ENCODE measurements at regions not wholly inside any gene's neighbourhood (a gene's known extent, or its start where the extent isn't known, plus 50 kb on each side); places are given as distances from the start of the nearest gene placed in this dataset.

- no peak overlapping the region for H4K8ac ChIP-seq (replicated peaks; ENCODE audit: insufficient read length, low read depth, low read length)
- no peak overlapping the region for H2BK120ac ChIP-seq (ENCODE audit: low read depth, low read length, poor library complexity, severe bottlenecking)
- H3K56ac ChIP-seq (ENCODE audit: insufficient read length, low read depth, low read length), result no peak overlapping the region
- H2BK12ac ChIP-seq (ENCODE audit: insufficient read length, low read depth, low read length), result no peak overlapping the region
- no peak overlapping the region for H4K91ac ChIP-seq (ENCODE audit: insufficient read length, low read depth, low read length)
- H3K23ac ChIP-seq (ENCODE audit: insufficient read length, low read depth, low read length), result no peak overlapping the region
- no peak overlapping the region for H2BK20ac ChIP-seq (ENCODE audit: low read depth, low read length, poor library complexity, severe bottlenecking)
- H2BK15ac ChIP-seq (ENCODE audit: low read depth, low read length), result no peak overlapping the region
- TF ChIP-seq, protein P1, sequence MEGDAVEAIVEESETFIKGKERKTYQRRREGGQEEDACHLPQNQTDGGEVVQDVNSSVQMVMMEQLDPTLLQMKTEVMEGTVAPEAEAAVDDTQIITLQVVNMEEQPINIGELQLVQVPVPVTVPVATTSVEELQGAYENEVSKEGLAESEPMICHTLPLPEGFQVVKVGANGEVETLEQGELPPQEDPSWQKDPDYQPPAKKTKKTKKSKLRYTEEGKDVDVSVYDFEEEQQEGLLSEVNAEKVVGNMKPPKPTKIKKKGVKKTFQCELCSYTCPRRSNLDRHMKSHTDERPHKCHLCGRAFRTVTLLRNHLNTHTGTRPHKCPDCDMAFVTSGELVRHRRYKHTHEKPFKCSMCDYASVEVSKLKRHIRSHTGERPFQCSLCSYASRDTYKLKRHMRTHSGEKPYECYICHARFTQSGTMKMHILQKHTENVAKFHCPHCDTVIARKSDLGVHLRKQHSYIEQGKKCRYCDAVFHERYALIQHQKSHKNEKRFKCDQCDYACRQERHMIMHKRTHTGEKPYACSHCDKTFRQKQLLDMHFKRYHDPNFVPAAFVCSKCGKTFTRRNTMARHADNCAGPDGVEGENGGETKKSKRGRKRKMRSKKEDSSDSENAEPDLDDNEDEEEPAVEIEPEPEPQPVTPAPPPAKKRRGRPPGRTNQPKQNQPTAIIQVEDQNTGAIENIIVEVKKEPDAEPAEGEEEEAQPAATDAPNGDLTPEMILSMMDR (conservative IDR thresholded peaks at IDR 0.05), result no peak
- WGBS (ENCODE audit: extremely low coverage, insufficient read length, low lambda C conversion rate), result no CpG with 5 or more reads among the region's 3 CpGs
- H3K9ac ChIP-seq (ENCODE audit: extremely low read depth, insufficient read length, low read length), result no peak overlapping the region
- no peaks in the 10 kb centered on the region for H3K9me3 ChIP-seq (ENCODE audit: control insufficient read depth, low read depth, low read length)
- H4K5ac ChIP-seq (ENCODE audit: insufficient read length, low read depth, low read length), result no peak overlapping the region
- no peaks in the 10 kb centered on the region for H3K79me1 ChIP-seq (ENCODE audit: insufficient read depth, low read depth, low read length, poor library complexity, severe bottlenecking)
- Mint-ChIP-seq H3K4me3 (no peak overlapping the region), H3K27me3 (ENCODE audit: low read depth) (no peaks in the 10 kb centered on the region; the same call in 1 of the 2 replicates), H3K27ac (no peak overlapping the region), H3K9me3 (no peaks in the 10 kb centered on the region; a peak in 1 of 5 replicates), H3K36me3 (ENCODE audit: insufficient read depth in 1 of 3, low read depth in 3 of 3) (peaks cover 0 to 5% (median 0%) of the 10 kb centered on the region in 3 experiments; a peak in 1 of 7 replicates), H3K4me1 (peaks cover 8 to 10% of the 10 kb centered on the region in 2 experiments)
- H3K27me3 ChIP-seq (ENCODE audit: insufficient read depth, low read length), result no peaks in the 10 kb centered on the region
- no peak overlapping the region for H3K27ac ChIP-seq (ENCODE audit: insufficient read length, low read depth, low read length)
- no peak overlapping the region for H3K18ac ChIP-seq (ENCODE audit: insufficient read length, low read depth, low read length)
- no peak overlapping the region for H2AK5ac ChIP-seq (ENCODE audit: insufficient read length, low read length)
- no peaks in the 10 kb centered on the region for H4K20me1 ChIP-seq (ENCODE audit: control insufficient read depth, insufficient read depth, insufficient read length)
- H3K4me1 ChIP-seq (ENCODE audit: insufficient read depth, low read length), result no peaks in the 10 kb centered on the region
- no peak overlapping the region for H2BK5ac ChIP-seq (ENCODE audit: insufficient read length, low read length)
- no peak for DNase-seq
- no peaks in the 10 kb centered on the region for H3K23me2 ChIP-seq (ENCODE audit: insufficient read length, low read depth, low read length, poor library complexity, severe bottlenecking)
- no peak overlapping the region for H3K4me2 ChIP-seq (ENCODE audit: insufficient read depth, insufficient read length, low read length)
- H3K14ac ChIP-seq (ENCODE audit: insufficient read depth, low read length), result no peak overlapping the region
- H3K4ac ChIP-seq (ENCODE audit: low read depth, low read length), result no peak overlapping the region
- no peak overlapping the region for H2AFZ ChIP-seq (ENCODE audit: low read length)
- no peaks in the 10 kb centered on the region for H3K79me2 ChIP-seq (ENCODE audit: insufficient read depth, low read length)
- H3T11ph ChIP-seq (ENCODE audit: low read length), result no peak overlapping the region
Observed at GRCh38 chr15:67999320-68000100, 54.6 kb upstream of the PIAS1 start.
